H9 (cell line): ENCODE measurements at regions not wholly inside any gene's neighbourhood (a gene's known extent, or its start where the extent isn't known, plus 50 kb on each side); places are given as distances from the start of the nearest gene placed in this dataset.

Experiments used
- DNase-seq: peaks from one replicate; pipeline ENCODE4 v3.0.0-alpha.2; 2017
- H2AFZ ChIP-seq: one replicate; pipeline ENCODE4 v1.6.1; 2013; ENCODE audit warnings: mild to moderate bottlenecking, low read length, control low read depth, moderate library complexity
- H2AK5ac ChIP-seq: 2 replicates; pipeline ENCODE4 v1.6.1; 2013; ENCODE audit warnings: low read length, control low read depth, mixed read lengths; ENCODE audit not compliant: insufficient read length
- H2BK120ac ChIP-seq: one replicate; pipeline ENCODE4 v1.6.1; 2013; ENCODE audit warnings: low read depth, mild to moderate bottlenecking, low read length, control low read depth, inconsistent platforms; ENCODE audit not compliant: poor library complexity, severe bottlenecking
- H2BK12ac ChIP-seq: 2 replicates; pipeline ENCODE4 v1.6.1; 2013; ENCODE audit warnings: low read length, control low read depth, mixed read lengths, low read depth; ENCODE audit not compliant: insufficient read length
- H2BK15ac ChIP-seq: 2 replicates; pipeline ENCODE4 v1.6.1; 2013; ENCODE audit warnings: low read depth, low read length, control low read depth
- H2BK20ac ChIP-seq: one replicate; pipeline ENCODE4 v1.6.1; 2013; ENCODE audit warnings: low read depth, mild to moderate bottlenecking, low read length, control low read depth, inconsistent platforms; ENCODE audit not compliant: poor library complexity, severe bottlenecking
- H2BK5ac ChIP-seq: 2 replicates; pipeline ENCODE4 v1.6.1; 2013; ENCODE audit warnings: low read length, control low read depth, mixed read lengths; ENCODE audit not compliant: insufficient read length
- H3K14ac ChIP-seq: 2 replicates; pipeline ENCODE4 v1.6.1; 2013; ENCODE audit warnings: low read length, control low read depth; ENCODE audit not compliant: insufficient read depth
- H3K18ac ChIP-seq: 2 replicates; pipeline ENCODE4 v1.6.1; 2013; ENCODE audit warnings: low read depth, mild to moderate bottlenecking, mixed read lengths, low read length, control low read depth; ENCODE audit not compliant: insufficient read length
- H3K23ac ChIP-seq: 2 replicates; pipeline ENCODE4 v1.6.1; 2013; ENCODE audit warnings: low read length, control low read depth, mixed read lengths, low read depth; ENCODE audit not compliant: insufficient read length
- H3K23me2 ChIP-seq: 2 replicates; pipeline ENCODE4 v1.6.1; 2013; ENCODE audit warnings: low read depth, mild to moderate bottlenecking, mixed read lengths, low read length, control low read depth; ENCODE audit not compliant: insufficient read length, poor library complexity, severe bottlenecking
- H3K27ac ChIP-seq: 2 replicates; pipeline ENCODE4 v1.5.1; 2013; ENCODE audit warnings: low read length, control low read depth, mixed read lengths, low read depth; ENCODE audit not compliant: insufficient read length
- H3K27me3 ChIP-seq: 2 replicates; pipeline ENCODE4 v1.6.1; 2013; ENCODE audit warnings: low read length, control low read depth, inconsistent platforms; ENCODE audit not compliant: insufficient read depth
- H3K4ac ChIP-seq: 2 replicates; pipeline ENCODE4 v1.6.1; 2013; ENCODE audit warnings: low read depth, mild to moderate bottlenecking, control low read depth, inconsistent platforms, low read length, moderate library complexity
- H3K4me1 ChIP-seq: 2 replicates; pipeline ENCODE4 v1.6.1; 2013; ENCODE audit warnings: low read length, control low read depth, inconsistent platforms; ENCODE audit not compliant: insufficient read depth
- H3K4me2 ChIP-seq: 2 replicates; pipeline ENCODE4 v1.6.1; 2013; ENCODE audit warnings: low read length, control low read depth, mixed read lengths; ENCODE audit not compliant: insufficient read length, insufficient read depth
- H3K56ac ChIP-seq: 2 replicates; pipeline ENCODE4 v1.6.1; 2013; ENCODE audit warnings: low read depth, mild to moderate bottlenecking, mixed read lengths, low read length, control low read depth; ENCODE audit not compliant: insufficient read length
- H3K79me1 ChIP-seq: 2 replicates; pipeline ENCODE4 v1.6.1; 2013; ENCODE audit warnings: low read depth, mild to moderate bottlenecking, moderate library complexity, low read length, control low read depth, inconsistent platforms; ENCODE audit not compliant: insufficient read depth, poor library complexity, severe bottlenecking
- H3K79me2 ChIP-seq: 2 replicates; pipeline ENCODE4 v1.6.1; 2013; ENCODE audit warnings: low read length, control low read depth, inconsistent platforms; ENCODE audit not compliant: insufficient read depth
- H3K9ac ChIP-seq: 2 replicates; pipeline ENCODE4 v1.6.1; 2013; ENCODE audit warnings: low read length, control low read depth, mixed read lengths; ENCODE audit not compliant: insufficient read length; ENCODE audit errors: extremely low read depth
- H3K9me3 ChIP-seq: one replicate; pipeline ENCODE4 v1.6.1; 2013; ENCODE audit warnings: low read depth, low read length, inconsistent platforms; ENCODE audit not compliant: control insufficient read depth
- H3T11ph ChIP-seq: one replicate; pipeline ENCODE4 v1.6.1; 2013; ENCODE audit warnings: mild to moderate bottlenecking, low read length, control low read depth, inconsistent platforms
- H4K20me1 ChIP-seq: one replicate; pipeline ENCODE4 v1.6.1; 2013; ENCODE audit not compliant: control insufficient read depth, insufficient read length, insufficient read depth
- H4K5ac ChIP-seq: 2 replicates; pipeline ENCODE4 v1.6.1; 2013; ENCODE audit warnings: low read depth, mild to moderate bottlenecking, mixed read lengths, low read length, control low read depth; ENCODE audit not compliant: insufficient read length
- H4K8ac ChIP-seq: replicated peaks from 2 replicates; pipeline ENCODE4 v1.6.1; 2013; ENCODE audit warnings: low read length, control low read depth, mixed read lengths, low read depth; ENCODE audit not compliant: insufficient read length
- H4K91ac ChIP-seq: 2 replicates; pipeline ENCODE4 v1.6.1; 2013; ENCODE audit warnings: low read depth, mild to moderate bottlenecking, moderate library complexity, mixed read lengths, low read length, control low read depth; ENCODE audit not compliant: insufficient read length
- H3K27ac Mint-ChIP-seq, 3 experiments: 2 replicates in 2 of 3; 3 replicates in 1 of 3; pipeline ENCODE4 v1.8.0; 2020 to 2021; ENCODE audit warnings: mixed read lengths in 3 of 3, mild to moderate bottlenecking in 1 of 3, moderate library complexity in 1 of 3
- H3K27me3 Mint-ChIP-seq: 2 replicates; pipeline ENCODE4 v1.8.0; 2021; ENCODE audit warnings: low read depth, mild to moderate bottlenecking, moderate library complexity, mixed read lengths
- H3K36me3 Mint-ChIP-seq, 3 experiments: 2 replicates in 2 of 3; 3 replicates in 1 of 3; pipeline ENCODE4 v1.8.0; 2020 to 2021; ENCODE audit warnings: low read depth in 3 of 3, mixed read lengths in 3 of 3; ENCODE audit not compliant: insufficient read depth in 1 of 3
- H3K4me1 Mint-ChIP-seq, 2 experiments: 2 replicates each; pipeline ENCODE4 v1.8.0; 2020; ENCODE audit warnings: mixed read lengths in 2 of 2
- H3K4me3 Mint-ChIP-seq, 2 experiments: 2 replicates in 1 of 2; 3 replicates in 1 of 2; pipeline ENCODE4 v1.8.0; 2020 to 2021; ENCODE audit warnings: mild to moderate bottlenecking in 2 of 2, mixed read lengths in 2 of 2, moderate library complexity in 1 of 2
- H3K9me3 Mint-ChIP-seq, 2 experiments: 2 replicates in 1 of 2; 3 replicates in 1 of 2; pipeline ENCODE4 v1.8.0; 2020; ENCODE audit warnings: mild to moderate bottlenecking in 2 of 2, mixed read lengths in 2 of 2, moderate library complexity in 1 of 2
- WGBS: extraction: QIAGEN DNeasy Blood & Tissue Kit; methylation state at CpG from one replicate; pipeline ENCODE4 v1.1.7; 2013; ENCODE audit warnings: missing lambda C conversion rate, low lambda C conversion rate, mixed read lengths; ENCODE audit not compliant: insufficient read length; ENCODE audit errors: extremely low coverage; 5-methylcytosine and 5-hydroxymethylcytosine counted together
- TF ChIP-seq, protein P1 (sequence below): fragments of 200-600 bp; sonication (generic); conservative IDR thresholded peaks from 3 replicates; pipeline ENCODE4 v1.8.0; 2021; ENCODE audit warnings: antibody characterized with exemption, mild to moderate bottlenecking

GRCh38 chrX:10329984-10330383, 173.2 kb downstream of the CLCN4 start:
- Mint-ChIP-seq H3K27me3 (peaks cover 6% of the 10 kb centered on the region; the same call in 1 of the 2 replicates), H3K4me3 (no peak overlapping the region), H3K36me3 (peaks cover 0 to 3% (median 0%) of the 10 kb centered on the region in 3 experiments; a peak in 3 of 7 replicates), H3K4me1 (peaks cover 0 to 7% of the 10 kb centered on the region in 2 experiments; a peak in 1 of 4 replicates), H3K27ac (no peak overlapping the region), H3K9me3 (peaks cover 44 to 58% of the 10 kb centered on the region in 2 experiments)
- Histone ChIP-seq H3T11ph (no peak overlapping the region), H2BK20ac (no peak overlapping the region), H4K20me1 (no peaks in the 10 kb centered on the region), H3K9ac (no peak overlapping the region), H3K4ac (no peak overlapping the region), H4K91ac (no peak overlapping the region), H3K23me2 (no peaks in the 10 kb centered on the region), H2AFZ (no peak overlapping the region), H3K79me2 (no peaks in the 10 kb centered on the region), H3K14ac (no peak overlapping the region), H2BK12ac (no peak overlapping the region), H3K27me3 (no peaks in the 10 kb centered on the region), H4K8ac (no peak overlapping the region), H3K9me3 (no peaks in the 10 kb centered on the region), H3K23ac (no peak overlapping the region), H2BK120ac (no peak overlapping the region), H3K56ac (no peak overlapping the region), H3K4me1 (peaks cover 3% of the 10 kb centered on the region; the same call in 1 of the 2 replicates), H2AK5ac (no peak overlapping the region), H3K27ac (no peak overlapping the region), H3K18ac (no peak overlapping the region), H3K4me2 (no peak overlapping the region), H2BK5ac (no peak overlapping the region), H2BK15ac (no peak overlapping the region), H3K79me1 (no peaks in the 10 kb centered on the region), H4K5ac (no peak overlapping the region)
- no peak for DNase-seq
- TF ChIP-seq, protein P1, sequence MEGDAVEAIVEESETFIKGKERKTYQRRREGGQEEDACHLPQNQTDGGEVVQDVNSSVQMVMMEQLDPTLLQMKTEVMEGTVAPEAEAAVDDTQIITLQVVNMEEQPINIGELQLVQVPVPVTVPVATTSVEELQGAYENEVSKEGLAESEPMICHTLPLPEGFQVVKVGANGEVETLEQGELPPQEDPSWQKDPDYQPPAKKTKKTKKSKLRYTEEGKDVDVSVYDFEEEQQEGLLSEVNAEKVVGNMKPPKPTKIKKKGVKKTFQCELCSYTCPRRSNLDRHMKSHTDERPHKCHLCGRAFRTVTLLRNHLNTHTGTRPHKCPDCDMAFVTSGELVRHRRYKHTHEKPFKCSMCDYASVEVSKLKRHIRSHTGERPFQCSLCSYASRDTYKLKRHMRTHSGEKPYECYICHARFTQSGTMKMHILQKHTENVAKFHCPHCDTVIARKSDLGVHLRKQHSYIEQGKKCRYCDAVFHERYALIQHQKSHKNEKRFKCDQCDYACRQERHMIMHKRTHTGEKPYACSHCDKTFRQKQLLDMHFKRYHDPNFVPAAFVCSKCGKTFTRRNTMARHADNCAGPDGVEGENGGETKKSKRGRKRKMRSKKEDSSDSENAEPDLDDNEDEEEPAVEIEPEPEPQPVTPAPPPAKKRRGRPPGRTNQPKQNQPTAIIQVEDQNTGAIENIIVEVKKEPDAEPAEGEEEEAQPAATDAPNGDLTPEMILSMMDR, result no peak
- WGBS, result no CpG with 5 or more reads among the region's 7 CpGs
